Memory B cell (primary cell): ENCODE measurements at regions not wholly inside any gene's neighbourhood (a gene's known extent, or its start where the extent isn't known, plus 50 kb on each side); places are given as distances from the start of the nearest gene placed in this dataset.
"Not testable (repeated sequence)": the region's sequence is repeated elsewhere in the genome, so short reads cannot be mapped to it uniquely, and the experiment has no call there.

Source experiments
- ATAC-seq: fragments of 150-1000 bp; cut with Tn5 transposase; 2 replicates; pipeline ENCODE4 v1.10.0; 2021; ENCODE audit warnings: low read depth, mild to moderate bottlenecking, moderate library complexity
- DNase-seq, 2 donors: peaks; one replicate each; pipeline ENCODE4 v3.0.0; 2022; ENCODE audit warnings: low spot score in 2 of 2
- H3K27ac Mint-ChIP-seq: one replicate; pipeline ENCODE4 v1.8.0; 2022; ENCODE audit warnings: mild to moderate bottlenecking, moderate library complexity, mixed read lengths
- H3K27me3 Mint-ChIP-seq: one replicate; pipeline ENCODE4 v1.8.0; 2022; ENCODE audit warnings: mixed read lengths
- H3K36me3 Mint-ChIP-seq: one replicate; pipeline ENCODE4 v1.8.0; 2022; ENCODE audit warnings: mild to moderate bottlenecking, mixed read lengths
- H3K4me1 Mint-ChIP-seq: one replicate; pipeline ENCODE4 v1.8.0; 2022; ENCODE audit warnings: mixed read lengths
- H3K4me3 Mint-ChIP-seq: one replicate; pipeline ENCODE4 v1.8.0; 2022; ENCODE audit warnings: mild to moderate bottlenecking, moderate library complexity, mixed read lengths
- H3K9me3 Mint-ChIP-seq: one replicate; pipeline ENCODE4 v1.8.0; 2022; ENCODE audit warnings: mixed read lengths

DNA sequence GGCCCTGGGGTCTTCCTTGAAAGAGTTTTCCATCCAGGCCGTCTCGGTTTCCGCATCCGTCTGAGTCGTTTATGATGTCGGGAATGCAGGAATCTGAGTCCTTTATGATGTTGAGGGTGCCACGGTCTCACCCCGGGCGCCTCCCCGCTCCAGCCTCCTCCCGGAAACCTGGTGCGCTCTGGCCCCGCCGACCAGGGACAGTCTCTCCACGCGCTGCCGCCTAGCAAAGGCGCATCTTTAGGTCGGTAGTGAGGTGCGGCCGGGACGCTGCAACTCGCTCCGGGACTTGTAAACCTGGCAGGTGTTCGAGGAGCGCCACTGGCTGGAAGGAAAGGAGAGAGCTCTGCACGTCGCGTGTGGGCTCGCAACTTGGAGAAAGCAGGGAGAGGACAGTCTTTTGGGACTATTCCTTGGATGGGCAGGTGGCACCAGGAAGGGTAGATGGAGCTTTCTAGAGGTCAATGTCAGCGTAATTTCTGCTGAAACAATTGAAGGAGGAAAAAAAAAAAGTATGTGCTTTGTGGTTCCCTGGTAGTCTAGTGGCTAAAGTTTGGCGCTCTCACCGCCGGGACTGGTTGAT is 132.0 kb downstream of the FAM72B start:
- not testable (repeated sequence) for DNase-seq, ATAC-seq, H3K4me3 Mint-ChIP-seq, H3K27me3 Mint-ChIP-seq, H3K4me1 Mint-ChIP-seq, H3K27ac Mint-ChIP-seq, H3K9me3 Mint-ChIP-seq, H3K36me3 Mint-ChIP-seq

DNA sequence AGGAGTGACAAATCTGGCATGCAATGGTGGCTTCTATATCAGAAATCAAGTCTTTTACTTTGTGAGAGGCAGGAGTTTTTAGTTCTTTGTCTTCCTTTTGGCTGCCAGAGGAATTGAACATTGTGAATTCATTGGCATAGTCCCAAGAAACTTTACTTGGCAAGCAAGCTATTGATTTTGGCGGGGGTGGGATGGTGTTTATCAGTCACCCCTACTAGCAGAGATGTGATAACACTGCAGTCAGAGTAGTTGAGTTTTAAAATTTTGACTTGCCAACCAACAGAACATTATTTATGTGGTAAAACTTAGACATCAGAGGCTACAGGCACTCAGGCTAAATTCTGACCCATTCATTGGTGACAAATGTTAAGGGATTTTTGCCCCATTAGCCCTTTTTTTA is 129.2 kb downstream of the FAM72B start:
- ATAC-seq, H3K4me3 Mint-ChIP-seq, H3K4me1 Mint-ChIP-seq, H3K27ac Mint-ChIP-seq, H3K9me3 Mint-ChIP-seq, DNase-seq, H3K36me3 Mint-ChIP-seq, H3K27me3 Mint-ChIP-seq: not testable (repeated sequence)

DNA sequence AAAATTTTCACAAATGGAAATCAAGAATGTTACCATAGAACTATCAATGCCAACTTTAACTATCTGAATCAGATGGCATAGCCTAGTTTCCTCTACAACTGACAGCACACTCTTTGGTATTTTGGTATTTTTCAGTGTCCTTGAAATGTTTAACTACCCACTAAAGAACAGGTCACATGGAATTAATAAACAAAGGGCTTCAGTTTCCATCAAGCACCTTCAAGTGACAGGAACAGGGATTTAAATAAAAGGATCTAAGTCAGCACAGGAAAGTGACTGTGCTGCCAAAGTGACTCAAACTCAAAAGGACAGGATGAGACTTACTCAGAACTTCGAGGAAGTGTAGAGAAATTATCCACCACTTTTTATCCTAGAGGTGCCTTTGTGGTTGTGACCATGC is 117.2 kb downstream of the FAM72B start:
- DNase-seq, H3K27ac Mint-ChIP-seq, H3K4me1 Mint-ChIP-seq, H3K36me3 Mint-ChIP-seq, H3K4me3 Mint-ChIP-seq, H3K27me3 Mint-ChIP-seq, H3K9me3 Mint-ChIP-seq, ATAC-seq: not testable (repeated sequence)

DNA sequence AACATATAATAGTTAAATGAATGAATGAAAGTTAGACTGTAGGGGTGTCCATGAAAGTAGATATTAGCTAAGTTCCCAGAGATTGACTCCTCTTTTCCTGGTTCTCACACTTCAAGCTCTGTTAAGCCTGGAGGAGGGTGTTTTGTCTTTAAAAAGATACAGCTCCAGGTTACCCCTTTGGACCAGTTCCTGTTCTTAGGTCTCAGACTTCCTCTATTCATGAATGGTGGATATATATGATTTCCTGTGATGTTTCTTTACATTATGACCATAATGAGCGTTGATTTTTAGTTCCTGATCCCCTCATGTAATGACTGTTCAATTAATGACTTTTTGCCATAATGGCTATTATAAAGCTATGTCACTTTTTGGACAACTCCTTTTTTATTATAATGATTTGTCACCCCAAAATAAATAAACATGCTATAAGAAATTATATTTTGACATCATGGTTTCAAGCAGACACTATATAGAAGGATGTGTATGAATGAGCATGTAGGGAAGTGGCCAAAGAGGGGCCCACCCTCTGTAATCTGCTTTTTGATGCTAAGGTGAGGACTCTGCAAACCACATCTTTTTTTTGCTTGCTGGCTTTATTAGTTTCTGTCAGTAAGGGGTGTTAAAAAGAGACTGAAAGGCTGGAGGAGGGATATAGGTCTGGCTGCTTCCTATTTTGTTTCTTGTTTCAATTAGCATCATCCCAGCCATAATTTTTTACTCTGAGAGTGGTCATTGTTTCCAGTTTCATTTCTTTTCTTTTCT is 115.2 kb downstream of the FAM72B start:
- not testable (repeated sequence) for H3K4me3 Mint-ChIP-seq, H3K9me3 Mint-ChIP-seq, H3K4me1 Mint-ChIP-seq, DNase-seq, H3K27ac Mint-ChIP-seq, H3K27me3 Mint-ChIP-seq, ATAC-seq, H3K36me3 Mint-ChIP-seq

DNA sequence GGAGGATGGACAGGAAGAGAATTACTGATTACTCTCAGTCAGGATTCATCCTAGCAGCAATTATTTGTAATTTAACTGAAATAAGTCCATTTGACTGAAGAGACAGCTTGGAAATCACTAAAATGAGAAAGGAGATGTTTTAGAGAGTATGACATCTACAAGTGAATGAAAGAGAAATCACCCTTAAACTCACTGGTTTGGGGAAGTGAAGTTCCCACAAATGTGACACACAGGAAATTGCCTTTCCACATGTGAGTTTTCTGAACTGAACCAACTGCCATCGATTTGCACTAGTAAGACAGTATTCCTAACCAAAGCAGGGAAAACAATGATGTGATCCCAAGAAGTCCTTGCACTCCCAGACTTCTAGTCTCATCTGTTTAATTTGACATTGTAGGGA is 110.3 kb downstream of the FAM72B start:
- H3K27ac Mint-ChIP-seq, H3K27me3 Mint-ChIP-seq, H3K9me3 Mint-ChIP-seq, H3K4me1 Mint-ChIP-seq, DNase-seq, H3K36me3 Mint-ChIP-seq, H3K4me3 Mint-ChIP-seq, ATAC-seq: not testable (repeated sequence)

DNA sequence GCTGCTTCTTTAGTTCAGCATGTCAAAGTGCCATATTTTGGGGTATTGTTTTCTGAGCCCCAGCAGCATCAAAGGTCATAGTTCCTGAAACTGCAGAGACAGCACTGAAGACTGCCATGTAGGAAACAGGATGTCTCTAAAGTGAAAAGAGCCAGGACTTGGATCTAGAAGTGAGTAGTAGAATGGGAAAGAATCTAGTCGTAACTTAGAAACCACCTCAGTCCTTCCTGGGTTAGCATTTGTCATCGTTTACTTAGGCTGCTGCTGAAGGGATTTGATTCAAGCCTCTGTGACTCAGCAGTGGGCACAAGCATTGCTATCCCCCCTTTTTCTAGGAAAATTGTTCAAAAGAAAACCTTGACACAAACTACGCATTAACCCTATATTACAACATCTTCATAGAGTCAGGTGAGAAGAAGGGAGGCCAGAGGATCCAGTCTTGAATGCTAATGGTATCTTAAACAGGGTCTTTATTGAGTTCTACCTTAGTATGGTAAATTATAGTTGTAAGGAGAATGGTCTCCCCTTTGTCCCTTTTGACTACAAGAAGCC is 108.8 kb downstream of the FAM72B start:
- H3K36me3 Mint-ChIP-seq, H3K27me3 Mint-ChIP-seq, H3K27ac Mint-ChIP-seq, H3K4me1 Mint-ChIP-seq, ATAC-seq, H3K4me3 Mint-ChIP-seq, DNase-seq, H3K9me3 Mint-ChIP-seq: not testable (repeated sequence)

DNA sequence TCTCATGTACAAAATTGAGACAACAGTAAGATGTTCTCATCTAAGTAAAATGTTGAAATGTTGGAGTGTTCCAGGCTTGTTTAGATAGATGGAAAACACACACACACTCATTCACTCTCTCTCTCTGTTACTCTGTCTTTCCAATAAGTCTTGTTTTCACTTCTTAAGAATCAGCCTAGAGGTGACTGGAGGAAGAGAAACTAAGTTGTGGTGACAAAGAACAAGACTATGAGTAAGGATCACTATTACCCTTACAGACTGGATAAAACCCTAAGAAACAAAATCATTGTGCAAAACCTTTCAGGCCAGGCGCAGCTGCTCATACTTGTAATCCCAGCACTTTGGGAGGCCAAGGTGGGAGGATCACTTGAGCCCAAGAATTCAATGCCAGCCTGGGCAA is 107.5 kb downstream of the FAM72B start:
- H3K4me3 Mint-ChIP-seq, H3K9me3 Mint-ChIP-seq, H3K4me1 Mint-ChIP-seq, H3K27ac Mint-ChIP-seq, H3K27me3 Mint-ChIP-seq, DNase-seq, H3K36me3 Mint-ChIP-seq: not testable (repeated sequence)
- peak; percentile 34 for ATAC-seq

DNA sequence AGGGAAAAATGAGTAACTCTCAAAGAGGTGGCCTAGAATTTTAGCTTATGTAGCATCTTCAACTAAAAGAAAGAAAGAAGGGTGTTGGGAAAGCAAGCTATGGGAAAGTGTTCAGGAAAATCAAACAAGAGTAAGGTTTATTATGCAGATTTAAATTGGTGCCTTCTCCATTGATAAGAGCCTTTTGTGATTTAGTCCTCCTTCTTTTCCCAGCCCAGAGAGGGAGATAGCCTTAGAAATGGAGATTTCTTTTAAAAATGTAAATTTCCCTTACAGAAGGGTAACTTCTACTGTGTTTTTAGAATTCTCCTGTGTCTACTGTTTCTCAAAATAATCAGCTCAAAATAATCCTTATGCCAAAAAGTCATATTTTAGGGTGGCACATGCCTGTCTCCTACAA is 104.5 kb downstream of the FAM72B start:
- H3K4me3 Mint-ChIP-seq, ATAC-seq, H3K36me3 Mint-ChIP-seq, H3K27ac Mint-ChIP-seq, H3K4me1 Mint-ChIP-seq, H3K27me3 Mint-ChIP-seq, H3K9me3 Mint-ChIP-seq, DNase-seq: not testable (repeated sequence)

DNA sequence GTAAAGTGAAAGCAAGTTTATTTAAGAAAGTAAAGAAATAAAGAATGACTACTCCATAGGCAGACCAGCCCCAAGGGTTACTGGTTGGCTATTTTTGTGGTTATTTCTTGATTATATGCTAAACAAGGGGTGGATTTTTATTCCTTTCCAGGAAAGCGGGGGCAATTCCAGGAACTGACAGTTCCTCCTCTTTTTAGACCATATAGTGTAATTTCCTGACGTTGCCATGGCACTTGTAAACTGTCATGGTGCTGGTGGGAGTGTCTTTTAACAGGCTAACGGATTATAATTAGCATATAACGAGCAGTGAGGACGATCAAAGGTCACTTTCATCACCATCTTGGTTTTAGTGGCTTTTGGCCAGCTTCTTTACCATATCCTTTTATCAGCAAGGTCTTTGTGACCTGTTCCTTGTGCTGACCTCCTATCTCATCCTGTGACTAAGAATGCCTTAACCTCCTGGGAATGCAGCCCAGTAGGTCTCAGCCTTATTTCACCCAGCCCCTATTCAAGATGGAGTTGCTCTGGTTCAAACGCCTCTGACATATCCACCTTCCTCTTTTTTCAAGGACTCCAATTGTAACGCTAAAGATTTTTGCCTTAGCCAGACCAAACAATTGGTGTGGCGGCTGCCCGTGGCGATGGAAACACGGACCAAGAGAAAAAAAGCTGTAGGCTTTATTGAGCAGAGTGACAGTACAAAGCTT is 103.8 kb downstream of the FAM72B start:
- H3K27me3 Mint-ChIP-seq, H3K4me1 Mint-ChIP-seq, DNase-seq: not testable (repeated sequence)

DNA sequence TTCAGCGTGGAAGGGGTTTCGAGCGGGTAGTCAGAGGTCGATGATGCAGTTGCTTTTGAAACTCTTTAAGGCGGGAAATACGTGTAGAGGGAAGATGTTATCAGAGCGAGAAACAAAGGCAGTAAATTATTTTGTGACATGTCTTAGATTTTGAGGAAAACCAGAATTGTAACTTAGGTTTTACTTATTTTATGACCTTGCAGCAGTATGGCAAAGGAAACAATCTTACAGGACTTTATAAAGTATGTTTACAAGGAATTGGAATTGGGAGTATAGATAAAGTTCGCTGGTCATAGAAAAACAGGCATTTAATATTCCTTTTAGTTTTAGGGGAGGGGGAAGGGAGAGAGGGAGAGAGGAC is 103.3 kb downstream of the FAM72B start:
- not testable (repeated sequence) for DNase-seq, H3K27me3 Mint-ChIP-seq, H3K27ac Mint-ChIP-seq, ATAC-seq, H3K36me3 Mint-ChIP-seq, H3K9me3 Mint-ChIP-seq, H3K4me1 Mint-ChIP-seq
- peak overlapping the region; percentile 27 for H3K4me3 Mint-ChIP-seq

More for the DNA sequence above, 103.8 kb downstream of the FAM72B start:
- not testable (repeated sequence) for H3K27ac Mint-ChIP-seq, H3K36me3 Mint-ChIP-seq, ATAC-seq, H3K9me3 Mint-ChIP-seq
- peak overlapping the region; percentile 27 for H3K4me3 Mint-ChIP-seq

DNA sequence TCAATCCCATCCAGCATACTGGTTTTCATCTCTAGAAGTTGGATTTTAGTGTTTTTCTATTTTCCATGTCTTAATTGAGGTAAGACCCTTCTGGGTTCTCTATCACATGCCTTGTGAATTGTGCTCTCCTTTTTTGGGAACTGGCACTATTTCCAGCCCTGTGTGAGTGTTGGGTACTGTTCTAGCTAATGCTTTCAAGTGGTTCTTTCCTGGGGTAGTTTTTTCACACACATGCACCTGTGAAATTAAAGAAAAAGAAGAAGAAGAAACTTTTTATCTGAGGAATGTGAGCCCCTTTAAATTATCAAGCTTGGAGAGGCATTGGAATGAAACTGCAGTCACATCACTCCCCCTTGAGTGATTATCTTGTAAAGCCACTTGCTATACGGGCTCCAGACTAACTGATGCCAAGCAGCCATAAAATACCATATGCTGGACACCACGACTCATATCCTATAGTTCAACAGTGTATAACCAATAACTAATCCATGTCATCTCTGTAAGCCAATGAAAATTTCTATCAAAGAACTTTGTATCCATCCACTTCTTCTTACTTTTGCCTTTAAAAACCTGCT is 102.4 kb downstream of the FAM72B start:
- not testable (repeated sequence) for H3K36me3 Mint-ChIP-seq, H3K9me3 Mint-ChIP-seq, H3K27ac Mint-ChIP-seq, ATAC-seq, H3K4me1 Mint-ChIP-seq, H3K27me3 Mint-ChIP-seq, DNase-seq, H3K4me3 Mint-ChIP-seq

DNA sequence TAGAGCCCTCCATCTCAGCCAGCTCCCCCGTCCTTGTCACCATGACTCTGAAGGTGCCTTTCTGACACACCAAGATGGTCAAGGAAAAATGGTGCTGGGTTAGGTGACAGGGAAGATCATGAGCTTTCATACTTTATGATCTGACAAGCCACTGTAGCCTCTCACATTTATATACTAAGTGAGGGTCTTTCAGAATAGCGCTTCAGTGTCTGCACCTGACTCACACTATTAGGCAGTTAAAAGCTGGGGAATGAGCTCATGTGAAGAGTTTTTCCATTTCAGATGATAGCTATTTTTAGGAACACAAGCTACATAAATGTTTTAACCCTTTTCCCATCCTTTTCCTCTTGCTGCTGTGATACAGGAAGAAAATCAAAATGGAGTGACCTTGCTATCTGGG is 101.1 kb downstream of the FAM72B start:
- H3K27ac Mint-ChIP-seq, ATAC-seq, H3K36me3 Mint-ChIP-seq, H3K4me3 Mint-ChIP-seq, DNase-seq, H3K4me1 Mint-ChIP-seq, H3K27me3 Mint-ChIP-seq, H3K9me3 Mint-ChIP-seq: not testable (repeated sequence)

DNA sequence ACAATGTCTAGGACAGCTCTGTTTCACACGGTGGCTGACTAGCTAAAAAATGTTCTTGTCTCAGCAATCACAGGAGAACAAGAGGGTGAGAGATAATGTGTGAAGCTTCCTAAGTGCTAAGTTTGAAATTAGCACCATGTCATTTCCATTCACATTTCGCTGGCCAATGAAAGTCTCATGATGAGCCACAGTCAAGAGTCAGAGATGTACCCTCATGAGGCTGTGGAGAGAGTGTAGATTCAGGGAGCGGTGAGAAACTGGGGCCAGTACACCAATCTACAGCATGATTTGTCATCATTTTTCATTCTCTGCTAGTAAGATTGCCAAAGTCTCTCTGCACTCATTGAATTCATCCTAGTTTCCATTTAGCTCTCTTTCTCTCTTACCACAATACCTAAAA is 97.9 kb downstream of the FAM72B start:
- not testable (repeated sequence) for DNase-seq, H3K36me3 Mint-ChIP-seq, H3K4me3 Mint-ChIP-seq, H3K4me1 Mint-ChIP-seq, H3K9me3 Mint-ChIP-seq, ATAC-seq, H3K27me3 Mint-ChIP-seq, H3K27ac Mint-ChIP-seq

DNA sequence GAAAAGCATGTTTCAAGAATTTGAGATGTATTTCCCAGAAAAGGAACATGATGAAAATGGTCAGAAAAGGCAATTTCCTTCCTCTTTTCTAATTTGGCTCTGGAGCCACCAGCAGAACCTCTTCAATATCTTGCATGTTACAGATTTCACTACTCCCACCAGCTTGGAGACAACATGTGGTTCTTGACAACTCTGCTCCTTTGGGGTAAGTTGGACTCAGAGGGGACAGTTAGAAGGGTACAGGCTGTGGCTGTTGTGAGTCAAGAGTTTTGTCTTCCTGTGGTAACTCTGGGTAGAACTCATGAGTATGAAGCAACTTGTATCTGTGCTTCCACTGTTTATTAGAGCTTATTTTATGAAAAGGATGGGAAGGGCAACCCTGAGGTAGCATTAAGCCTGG is 96.9 kb downstream of the FAM72B start:
- not testable (repeated sequence) for DNase-seq, H3K9me3 Mint-ChIP-seq, H3K4me3 Mint-ChIP-seq, H3K36me3 Mint-ChIP-seq, ATAC-seq, H3K27ac Mint-ChIP-seq, H3K4me1 Mint-ChIP-seq, H3K27me3 Mint-ChIP-seq
